Activated naive CD4-positive, alpha-beta T cell treated with anti-CD3 and anti-CD28 coated beads for 36 hours (primary cell): ENCODE measurements at regions not wholly inside any gene's neighbourhood (a gene's known extent, or its start where the extent isn't known, plus 50 kb on each side); places are given as distances from the start of the nearest gene placed in this dataset.

Experiments used
- CTCF ChIA-PET: fragments of 350-600 bp; sonication (Branson Sonifier 250); formaldehyde crosslinking; loops from one replicate; lab custom pipeline; 2021; ENCODE audit warnings: antibody characterized with exemption; lab: Charles Lee
- DNase-seq: peaks from one replicate; pipeline ENCODE4 v3.0.0-alpha.2; 2020
- H3K27ac Mint-ChIP-seq: one replicate; pipeline ENCODE4 v1.8.0; 2021; ENCODE audit warnings: mild to moderate bottlenecking, mixed read lengths
- H3K27me3 Mint-ChIP-seq: one replicate; pipeline ENCODE4 v1.8.0; 2021; ENCODE audit warnings: low read depth, mixed read lengths
- H3K36me3 Mint-ChIP-seq: one replicate; pipeline ENCODE4 v1.8.0; 2021; ENCODE audit warnings: low read depth, mixed read lengths
- H3K4me1 Mint-ChIP-seq: one replicate; pipeline ENCODE4 v1.8.0; 2021; ENCODE audit warnings: low read depth, mixed read lengths
- H3K4me3 Mint-ChIP-seq: one replicate; pipeline ENCODE4 v1.8.0; 2021; ENCODE audit warnings: mild to moderate bottlenecking, moderate library complexity, mixed read lengths
- H3K9me3 Mint-ChIP-seq: one replicate; pipeline ENCODE4 v1.8.0; 2021; ENCODE audit warnings: mixed read lengths
- intact Hi-C: fragments of 100-400 bp; cut with micrococcal nuclease; formaldehyde crosslinking; loops from one replicate; pipeline ENCODE4 v1.15.1; 2023

DNA sequence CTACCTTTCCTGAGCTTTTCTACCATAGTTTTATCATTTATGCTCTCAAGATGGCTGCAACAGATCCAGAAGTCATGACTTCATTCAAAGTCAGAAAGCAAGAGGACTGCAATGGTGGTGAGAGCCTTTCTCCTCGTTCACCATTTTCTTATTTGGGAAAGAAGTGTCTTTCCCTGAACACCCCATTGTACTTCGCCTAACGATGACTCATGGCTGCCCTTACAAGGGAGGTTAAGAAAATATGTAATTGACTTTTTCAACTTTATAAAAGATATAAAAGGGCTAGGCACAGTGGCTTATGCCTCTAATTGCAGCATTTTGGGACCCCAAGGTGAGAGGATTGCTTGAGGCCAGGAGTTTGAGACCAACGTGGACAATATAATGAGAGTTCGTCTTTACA, 541.7 kb downstream of the METTL15 start:
- intact Hi-C loops, result no loop called here
- CTCF ChIA-PET, result no interaction called here
- DNase-seq, result no peak
- Mint-ChIP-seq H3K9me3 (peaks cover 11% of the 10 kb centered on the region), H3K27me3 (no peaks in the 10 kb centered on the region), H3K27ac (no peak overlapping the region), H3K4me3 (no peak overlapping the region), H3K36me3 (no peaks in the 10 kb centered on the region), H3K4me1 (no peaks in the 10 kb centered on the region)

DNA sequence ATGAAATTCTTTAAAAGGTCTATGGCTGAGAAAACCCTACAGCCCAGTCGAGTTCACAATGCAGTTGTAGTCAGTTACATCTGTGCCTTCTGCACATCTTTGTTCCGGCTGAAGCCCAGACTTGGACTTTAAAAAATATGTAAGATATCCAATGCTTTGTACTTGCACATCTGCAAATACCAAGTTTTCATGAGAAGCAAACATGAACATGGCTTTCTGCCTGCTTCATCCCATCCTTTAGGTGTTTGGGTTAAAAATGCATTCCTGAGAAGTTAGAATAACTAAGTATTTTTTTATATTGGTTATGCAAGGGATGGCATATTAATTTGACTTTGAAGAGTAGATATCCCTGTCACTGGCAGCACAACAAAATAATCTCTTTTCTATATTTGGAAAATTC, 528.4 kb downstream of the METTL15 start:
- Mint-ChIP-seq H3K9me3 (peaks cover 3% of the 10 kb centered on the region), H3K27me3 (no peaks in the 10 kb centered on the region), H3K27ac (no peak overlapping the region), H3K36me3 (no peaks in the 10 kb centered on the region), H3K4me1 (no peaks in the 10 kb centered on the region), H3K4me3 (no peak overlapping the region)
- CTCF ChIA-PET, result no interaction called here
- intact Hi-C loops, result no loop called here
- DNase-seq, result no peak

GRCh38 chr11:28636033-28636432, 527.8 kb downstream of the METTL15 start:
- CTCF ChIA-PET, result no interaction called here
- H3K4me1 Mint-ChIP-seq, result no peaks in the 10 kb centered on the region
- H3K27me3 Mint-ChIP-seq, result no peaks in the 10 kb centered on the region

GRCh38 chr11:28632338-28632737, 524.1 kb downstream of the METTL15 start:
- Mint-ChIP-seq H3K4me3 (no peak overlapping the region), H3K36me3 (no peaks in the 10 kb centered on the region), H3K27me3 (no peaks in the 10 kb centered on the region), H3K9me3 (peaks cover 3% of the 10 kb centered on the region), H3K27ac (no peak overlapping the region), H3K4me1 (no peaks in the 10 kb centered on the region)
- DNase-seq, result no peak
- intact Hi-C loops, result no loop called here
- CTCF ChIA-PET, result no interaction called here

More at GRCh38 chr11:28636033-28636432, 527.8 kb downstream of the METTL15 start:
- Mint-ChIP-seq H3K4me3 (no peak overlapping the region), H3K9me3 (peaks cover 3% of the 10 kb centered on the region), H3K36me3 (no peaks in the 10 kb centered on the region), H3K27ac (no peak overlapping the region)
- no peak for DNase-seq
- intact Hi-C loops, result no loop called here

- no peak overlapping the region for H3K4me3 Mint-ChIP-seq
- peaks cover 3% of the 10 kb centered on the region for H3K9me3 Mint-ChIP-seq
- H3K4me1 Mint-ChIP-seq, result no peaks in the 10 kb centered on the region
- CTCF ChIA-PET, result no interaction called here
- intact Hi-C loops, result no loop called here
- DNase-seq, result no peak
- no peak overlapping the region for H3K27ac Mint-ChIP-seq
- H3K36me3 Mint-ChIP-seq, result no peaks in the 10 kb centered on the region
- no peaks in the 10 kb centered on the region for H3K27me3 Mint-ChIP-seq
Observed at GRCh38 chr11:28631148-28631547, 523.0 kb downstream of the METTL15 start.

DNA sequence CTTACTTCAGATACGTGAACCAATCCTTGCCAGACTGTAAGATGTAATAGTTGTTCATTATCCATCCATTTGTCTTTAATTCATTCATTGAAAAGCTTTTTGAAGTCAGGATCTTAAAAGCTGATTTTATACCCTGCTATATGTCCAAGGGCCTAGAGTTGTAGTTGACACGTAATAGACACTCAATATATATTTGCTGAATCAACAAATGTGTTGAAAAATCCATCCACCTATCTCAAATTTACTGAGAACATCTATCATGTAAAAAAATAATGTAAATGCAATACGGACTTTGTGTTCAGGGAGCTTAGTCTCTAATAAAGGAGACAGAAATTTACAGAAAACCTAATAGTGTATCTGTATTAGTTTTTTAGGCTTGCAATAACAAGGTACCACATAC, 521.0 kb downstream of the METTL15 start:
- Mint-ChIP-seq H3K9me3 (peaks cover 3% of the 10 kb centered on the region), H3K36me3 (no peaks in the 10 kb centered on the region), H3K27me3 (no peaks in the 10 kb centered on the region), H3K27ac (no peak overlapping the region), H3K4me1 (no peaks in the 10 kb centered on the region), H3K4me3 (no peak overlapping the region)
- intact Hi-C loops, result no loop called here
- no peak for DNase-seq
- CTCF ChIA-PET, result no interaction called here

DNA sequence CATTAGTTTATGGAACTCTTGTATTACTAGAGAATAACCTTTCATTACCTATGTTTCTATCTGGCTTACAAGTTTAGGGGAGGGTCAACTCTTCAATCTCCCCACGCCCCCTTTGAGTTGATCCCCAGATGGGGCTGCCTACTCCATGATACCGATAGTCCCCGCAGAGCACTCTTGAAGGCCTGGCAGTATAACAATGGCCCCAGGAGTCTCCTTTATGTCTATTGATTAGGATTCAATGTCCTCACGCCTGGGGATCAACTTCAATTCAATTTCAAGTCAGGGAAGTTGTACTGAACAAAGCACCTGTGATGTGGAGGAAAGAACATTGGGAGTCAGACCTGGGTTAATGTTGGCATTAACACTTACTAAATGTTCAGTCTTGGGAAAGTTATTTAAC, 520.2 kb downstream of the METTL15 start:
- H3K9me3 Mint-ChIP-seq, result peaks cover 2% of the 10 kb centered on the region
- CTCF ChIA-PET, result no interaction called here
- no peak overlapping the region for H3K4me3 Mint-ChIP-seq
- no peaks in the 10 kb centered on the region for H3K27me3 Mint-ChIP-seq
- intact Hi-C loops, result no loop called here
- no peaks in the 10 kb centered on the region for H3K4me1 Mint-ChIP-seq
- H3K27ac Mint-ChIP-seq, result no peak overlapping the region
- DNase-seq, result no peak
- no peaks in the 10 kb centered on the region for H3K36me3 Mint-ChIP-seq

DNA sequence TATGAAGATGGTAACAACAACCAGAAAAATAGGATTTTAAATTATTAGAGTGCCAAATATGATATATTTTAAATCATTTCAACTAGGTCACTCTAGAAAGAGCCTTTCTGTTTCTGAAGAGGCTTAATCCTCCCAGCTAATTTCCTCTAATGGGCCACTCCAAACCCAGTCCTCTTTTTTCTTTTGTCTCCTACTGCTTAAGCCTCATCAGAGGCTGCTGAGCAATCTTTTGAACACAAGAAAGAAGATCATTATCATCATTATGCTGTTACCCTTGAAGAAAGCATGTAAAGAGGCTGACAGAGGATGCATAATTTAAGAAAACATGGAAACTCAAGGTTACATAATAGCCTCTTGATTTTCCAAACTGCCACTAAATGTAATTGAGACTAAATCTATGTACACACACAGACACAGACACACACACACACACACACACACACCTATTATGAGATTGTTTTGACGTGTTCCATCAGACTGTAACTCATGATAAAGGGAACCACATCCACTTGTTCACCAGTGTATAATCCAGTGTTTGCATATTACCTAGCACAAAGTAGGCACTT, 519.6 kb downstream of the METTL15 start:
- H3K27me3 Mint-ChIP-seq, result no peaks in the 10 kb centered on the region
- no peaks in the 10 kb centered on the region for H3K9me3 Mint-ChIP-seq
- CTCF ChIA-PET, result no interaction called here
- H3K27ac Mint-ChIP-seq, result no peak overlapping the region
- no peaks in the 10 kb centered on the region for H3K36me3 Mint-ChIP-seq
- H3K4me3 Mint-ChIP-seq, result no peak overlapping the region
- DNase-seq, result no peak
- no peaks in the 10 kb centered on the region for H3K4me1 Mint-ChIP-seq
- intact Hi-C loops, result no loop called here

DNA sequence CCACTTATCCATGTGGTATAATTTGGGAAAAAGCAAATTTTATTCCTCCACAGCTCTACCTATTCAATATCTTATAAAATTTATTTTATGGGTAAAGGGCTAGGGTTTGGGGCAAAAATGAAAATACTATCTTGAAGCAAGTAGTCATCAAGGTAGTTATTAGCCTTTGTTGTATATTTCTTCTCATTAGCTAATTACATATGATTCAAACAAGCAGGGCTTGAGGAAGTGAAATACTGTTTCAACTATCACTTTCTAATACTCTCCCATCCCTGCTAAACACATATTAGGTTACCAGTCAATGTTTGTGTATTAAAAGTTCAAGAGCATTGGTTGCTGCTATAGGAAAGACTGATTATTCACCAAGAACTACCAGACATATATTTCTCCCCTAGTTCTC, 517.3 kb downstream of the METTL15 start:
- H3K27me3 Mint-ChIP-seq, result no peaks in the 10 kb centered on the region
- CTCF ChIA-PET, result no interaction called here
- no peaks in the 10 kb centered on the region for H3K4me1 Mint-ChIP-seq
- H3K36me3 Mint-ChIP-seq, result no peaks in the 10 kb centered on the region
- intact Hi-C loops, result no loop called here
- H3K4me3 Mint-ChIP-seq, result no peak overlapping the region
- DNase-seq, result no peak
- H3K27ac Mint-ChIP-seq, result no peak overlapping the region
- peaks cover 2% of the 10 kb centered on the region for H3K9me3 Mint-ChIP-seq

DNA sequence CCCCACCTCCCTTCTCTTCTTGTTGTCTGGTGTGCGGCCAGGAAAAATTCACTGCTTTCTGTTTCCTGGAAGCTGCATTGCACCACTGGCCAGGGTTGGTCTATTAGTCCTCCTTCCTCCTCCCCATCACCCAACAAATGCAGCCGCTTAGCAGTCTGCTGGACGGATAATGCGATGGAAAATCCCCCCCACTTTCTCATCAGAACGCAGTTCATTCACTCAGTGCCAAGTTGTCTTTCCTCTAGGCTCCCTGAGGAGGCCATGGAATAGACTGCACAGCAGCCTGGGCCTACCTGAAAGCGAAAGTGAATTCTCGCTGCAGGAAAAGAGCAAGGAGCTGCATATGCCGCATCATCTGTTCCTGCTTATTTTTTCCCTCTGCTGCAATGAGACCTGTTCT, 513.6 kb downstream of the METTL15 start:
- Mint-ChIP-seq H3K27me3 (no peaks in the 10 kb centered on the region), H3K4me1 (no peaks in the 10 kb centered on the region), H3K4me3 (no peak overlapping the region), H3K36me3 (no peaks in the 10 kb centered on the region), H3K27ac (no peak overlapping the region), H3K9me3 (peaks cover 2% of the 10 kb centered on the region)
- intact Hi-C loops, result no loop called here
- DNase-seq, result no peak
- CTCF ChIA-PET, result no interaction called here

- no peak for DNase-seq
- CTCF ChIA-PET, result no interaction called here
- Mint-ChIP-seq H3K27ac (no peak overlapping the region), H3K27me3 (no peaks in the 10 kb centered on the region), H3K4me1 (no peaks in the 10 kb centered on the region), H3K36me3 (no peaks in the 10 kb centered on the region), H3K4me3 (no peak overlapping the region), H3K9me3 (peaks cover 2% of the 10 kb centered on the region)
- intact Hi-C loops, result no loop called here
Observed at GRCh38 chr11:28619846-28620540, 511.8 kb downstream of the METTL15 start.

DNA sequence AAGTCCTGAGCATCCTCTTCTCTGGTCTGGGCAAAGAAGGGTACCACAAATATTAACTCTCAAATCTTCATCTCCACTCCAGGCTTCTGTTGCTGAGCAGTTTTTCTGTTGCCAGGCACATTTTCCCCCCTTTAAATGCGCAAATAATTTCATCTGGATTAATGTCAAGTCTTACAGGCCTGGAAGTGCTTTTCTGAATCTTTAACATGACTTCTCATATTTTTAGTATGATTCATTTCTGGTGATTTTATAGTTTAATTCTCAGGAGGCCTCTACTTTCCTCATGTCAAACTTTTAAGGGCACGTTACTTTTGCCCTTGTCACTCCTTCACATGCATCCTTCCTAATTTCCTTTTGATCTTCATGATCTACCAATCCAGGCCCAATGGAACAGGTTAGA, 510.2 kb downstream of the METTL15 start:
- CTCF ChIA-PET, result no interaction called here
- DNase-seq, result no peak
- intact Hi-C loops, result no loop called here
- no peaks in the 10 kb centered on the region for H3K4me1 Mint-ChIP-seq
- peaks cover 2% of the 10 kb centered on the region for H3K9me3 Mint-ChIP-seq
- H3K4me3 Mint-ChIP-seq, result no peak overlapping the region
- no peak overlapping the region for H3K27ac Mint-ChIP-seq
- H3K27me3 Mint-ChIP-seq, result no peaks in the 10 kb centered on the region
- H3K36me3 Mint-ChIP-seq, result no peaks in the 10 kb centered on the region

DNA sequence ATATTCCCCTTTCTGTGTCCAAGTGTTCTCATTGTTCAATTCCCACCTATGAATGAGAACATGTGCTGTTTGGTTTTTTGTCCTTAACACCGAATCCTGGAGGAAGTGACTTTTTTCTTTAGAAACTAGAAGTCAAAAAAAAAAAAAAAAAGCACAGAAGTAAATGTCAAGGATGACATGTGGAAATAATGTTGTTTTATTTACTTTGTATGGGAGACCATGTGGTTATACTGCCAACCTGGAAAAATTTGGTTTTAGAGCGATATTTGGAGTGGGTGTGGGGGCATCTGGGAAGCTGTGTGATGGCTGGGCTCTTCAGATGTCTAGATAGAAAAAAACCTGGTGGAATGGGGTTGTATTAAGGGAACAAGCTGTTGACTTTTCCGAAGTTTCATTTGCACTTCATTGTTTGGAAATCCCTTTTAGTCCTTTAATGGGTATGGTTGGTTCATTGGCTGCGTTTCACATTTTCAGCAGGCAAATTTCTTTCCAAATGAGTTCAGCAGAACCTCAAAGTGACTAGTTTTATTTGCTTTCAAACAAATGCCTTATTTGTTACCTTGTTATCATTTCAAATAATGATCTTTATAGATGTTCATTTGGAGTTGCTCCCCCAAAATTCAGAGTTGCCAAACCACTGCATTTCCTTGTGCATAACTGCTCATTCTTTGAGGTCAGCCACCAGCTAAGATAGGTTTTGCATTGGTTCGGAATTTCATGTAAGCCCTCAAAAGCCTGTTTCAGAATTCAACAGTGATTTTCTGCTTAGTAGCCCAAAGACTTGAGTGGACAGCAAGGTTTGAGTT, 508.2 kb downstream of the METTL15 start:
- DNase-seq, result no peak
- Mint-ChIP-seq H3K4me3 (no peak overlapping the region), H3K36me3 (no peaks in the 10 kb centered on the region), H3K27ac (no peak overlapping the region), H3K27me3 (no peaks in the 10 kb centered on the region), H3K9me3 (no peaks in the 10 kb centered on the region), H3K4me1 (no peaks in the 10 kb centered on the region)
- CTCF ChIA-PET, result no interaction called here
- intact Hi-C loops, result no loop called here
